ENCODE measurements at regions not wholly inside any gene's neighbourhood (a gene's known extent, or its start where the extent isn't known, plus 50 kb on each side); places are given as distances from the start of the nearest gene placed in this dataset.

- Mint-ChIP-seq H3K4me1 (ENCODE audit: low read depth) (no peaks in the 10 kb centered on the region), H3K27me3 (ENCODE audit: low read depth) (peaks cover 2% of the 10 kb centered on the region), H3K4me3 (no peak overlapping the region), H3K27ac (no peak overlapping the region), H3K36me3 (ENCODE audit: low read depth) (no peaks in the 10 kb centered on the region), H3K9me3 (peaks cover 10% of the 10 kb centered on the region)
- intact Hi-C loops (cut with micrococcal nuclease): no loop called here
- CTCF ChIA-PET: no interaction called here
- DNase-seq: no peak
Observed at GRCh38 chr19:30752201-30752600, 380.0 kb downstream of the ZNF536 start.

GRCh38 chr19:30745476-30745985 is 373.3 kb downstream of the ZNF536 start:
- H3K27ac Mint-ChIP-seq: no peak overlapping the region
- intact Hi-C loops (cut with micrococcal nuclease): no loop called here
- H3K4me3 Mint-ChIP-seq: no peak overlapping the region
- H3K4me1 Mint-ChIP-seq (ENCODE audit: low read depth): no peaks in the 10 kb centered on the region
- H3K27me3 Mint-ChIP-seq (ENCODE audit: low read depth): peaks cover 5% of the 10 kb centered on the region
- H3K9me3 Mint-ChIP-seq: peaks cover 10% of the 10 kb centered on the region
- no peaks in the 10 kb centered on the region for H3K36me3 Mint-ChIP-seq (ENCODE audit: low read depth)
- no peak for DNase-seq
- CTCF ChIA-PET: no interaction called here

- Mint-ChIP-seq H3K27ac (no peak overlapping the region), H3K36me3 (ENCODE audit: low read depth) (no peaks in the 10 kb centered on the region), H3K4me3 (no peak overlapping the region), H3K9me3 (peaks cover 5% of the 10 kb centered on the region), H3K4me1 (ENCODE audit: low read depth) (no peaks in the 10 kb centered on the region), H3K27me3 (ENCODE audit: low read depth) (peaks cover 5% of the 10 kb centered on the region)
- no peak for DNase-seq
- CTCF ChIA-PET: no interaction called here
- intact Hi-C loops (cut with micrococcal nuclease): no loop called here
Observed at GRCh38 chr19:30744741-30745475, 372.7 kb downstream of the ZNF536 start.

DNA sequence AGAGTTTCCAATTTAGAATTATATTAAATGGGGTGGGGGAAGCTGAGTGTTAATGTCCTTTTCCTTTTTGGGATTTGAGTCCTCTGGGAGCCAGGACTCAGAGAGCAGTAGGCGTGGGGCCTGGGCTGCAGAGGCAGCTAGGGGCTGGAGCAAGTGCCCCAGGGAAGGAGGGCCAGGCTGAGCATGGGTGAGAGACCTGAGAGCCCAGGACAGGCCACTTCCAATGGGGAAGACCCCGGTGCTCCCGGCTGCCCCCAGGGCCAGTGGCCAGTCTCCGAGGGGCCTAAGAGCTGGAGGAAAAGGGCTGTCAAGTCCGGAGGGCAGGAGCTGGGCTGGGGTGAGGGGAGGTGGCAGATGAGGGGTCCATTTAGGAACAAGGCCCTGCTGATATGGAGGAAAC is 371.5 kb downstream of the ZNF536 start:
- Mint-ChIP-seq H3K27me3 (ENCODE audit: low read depth) (peaks cover 5% of the 10 kb centered on the region), H3K27ac (no peak overlapping the region)
- CTCF ChIA-PET: no interaction called here

GRCh38 chr19:30743011-30743410 is 370.8 kb downstream of the ZNF536 start:
- CTCF ChIA-PET: no interaction called here
- peaks cover 5% of the 10 kb centered on the region for H3K27me3 Mint-ChIP-seq (ENCODE audit: low read depth)
- no peak for DNase-seq
- no peak overlapping the region for H3K27ac Mint-ChIP-seq
- no peaks in the 10 kb centered on the region for H3K4me1 Mint-ChIP-seq (ENCODE audit: low read depth)
- no peak overlapping the region for H3K4me3 Mint-ChIP-seq
- no peaks in the 10 kb centered on the region for H3K9me3 Mint-ChIP-seq
- intact Hi-C loops (cut with micrococcal nuclease): no loop called here
- H3K36me3 Mint-ChIP-seq (ENCODE audit: low read depth): no peaks in the 10 kb centered on the region

More for the DNA sequence above, 371.5 kb downstream of the ZNF536 start:
- H3K4me1 Mint-ChIP-seq (ENCODE audit: low read depth): no peaks in the 10 kb centered on the region
- intact Hi-C loops (cut with micrococcal nuclease): no loop called here
- no peak for DNase-seq
- H3K36me3 Mint-ChIP-seq (ENCODE audit: low read depth): no peaks in the 10 kb centered on the region
- H3K4me3 Mint-ChIP-seq: no peak overlapping the region
- no peaks in the 10 kb centered on the region for H3K9me3 Mint-ChIP-seq

DNA sequence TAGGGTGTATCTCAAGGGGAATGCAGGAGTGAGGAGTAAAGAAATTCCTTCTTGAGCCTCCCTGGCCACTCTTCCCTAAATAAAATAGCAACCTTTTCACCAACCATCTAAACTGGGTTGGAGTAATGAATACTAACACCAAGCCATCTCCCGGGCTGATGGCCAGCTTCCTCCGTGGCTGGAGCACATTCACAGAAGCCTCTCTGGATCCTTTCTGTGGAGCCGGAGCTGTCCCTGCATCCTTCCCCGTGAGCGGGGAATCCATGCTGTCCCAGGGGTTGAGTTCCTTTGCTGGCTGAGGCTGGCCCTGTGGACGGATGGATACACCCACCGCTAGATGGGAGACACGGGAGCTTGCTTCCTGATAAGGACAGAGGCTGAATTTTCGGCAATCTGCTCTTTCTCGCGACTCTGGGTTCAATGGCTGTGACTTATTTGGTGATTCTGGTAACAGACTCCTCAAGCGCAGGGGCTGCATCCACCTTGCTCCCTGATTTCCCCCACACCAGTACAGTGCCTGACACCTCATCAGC is 370.3 kb downstream of the ZNF536 start:
- no peak for DNase-seq
- intact Hi-C loops (cut with micrococcal nuclease): no loop called here
- CTCF ChIA-PET: no interaction called here
- Mint-ChIP-seq H3K36me3 (ENCODE audit: low read depth) (no peaks in the 10 kb centered on the region), H3K27me3 (ENCODE audit: low read depth) (peaks cover 5% of the 10 kb centered on the region), H3K9me3 (no peaks in the 10 kb centered on the region), H3K27ac (no peak overlapping the region), H3K4me3 (no peak overlapping the region), H3K4me1 (ENCODE audit: low read depth) (no peaks in the 10 kb centered on the region)

GRCh38 chr19:30741566-30741965 is 369.4 kb downstream of the ZNF536 start:
- Mint-ChIP-seq H3K27ac (no peak overlapping the region), H3K4me1 (ENCODE audit: low read depth) (no peaks in the 10 kb centered on the region), H3K27me3 (ENCODE audit: low read depth) (peaks cover 5% of the 10 kb centered on the region), H3K9me3 (no peaks in the 10 kb centered on the region), H3K4me3 (no peak overlapping the region), H3K36me3 (ENCODE audit: low read depth) (no peaks in the 10 kb centered on the region)
- CTCF ChIA-PET: no interaction called here
- no peak for DNase-seq
- intact Hi-C loops (cut with micrococcal nuclease): no loop called here

- Mint-ChIP-seq H3K4me3 (no peak overlapping the region), H3K27ac (no peak overlapping the region), H3K9me3 (no peaks in the 10 kb centered on the region), H3K27me3 (ENCODE audit: low read depth) (peaks cover 5% of the 10 kb centered on the region), H3K36me3 (ENCODE audit: low read depth) (no peaks in the 10 kb centered on the region), H3K4me1 (ENCODE audit: low read depth) (no peaks in the 10 kb centered on the region)
- CTCF ChIA-PET: no interaction called here
- DNase-seq: no peak
- intact Hi-C loops (cut with micrococcal nuclease): no loop called here
Observed at GRCh38 chr19:30739394-30739793, 367.2 kb downstream of the ZNF536 start.

DNA sequence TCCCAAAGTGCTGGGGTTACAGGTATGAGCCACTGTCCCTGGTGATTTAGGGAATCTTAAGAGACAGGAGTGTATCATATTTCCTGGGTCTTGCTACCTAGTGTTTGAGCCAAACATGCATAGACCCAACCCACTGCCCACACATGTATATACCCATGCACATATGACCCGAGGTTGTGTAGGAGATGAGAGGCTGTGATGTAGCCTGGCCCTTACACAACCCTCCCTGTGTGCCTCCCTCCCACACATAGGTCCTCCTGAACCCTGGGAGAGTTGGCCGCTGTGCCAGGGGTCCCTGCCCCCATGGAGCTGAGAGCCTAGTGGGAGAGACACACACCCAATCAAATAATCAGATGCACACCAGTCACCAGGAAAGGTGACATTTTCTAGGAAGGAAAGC is 365.9 kb downstream of the ZNF536 start:
- CTCF ChIA-PET: no interaction called here

DNA sequence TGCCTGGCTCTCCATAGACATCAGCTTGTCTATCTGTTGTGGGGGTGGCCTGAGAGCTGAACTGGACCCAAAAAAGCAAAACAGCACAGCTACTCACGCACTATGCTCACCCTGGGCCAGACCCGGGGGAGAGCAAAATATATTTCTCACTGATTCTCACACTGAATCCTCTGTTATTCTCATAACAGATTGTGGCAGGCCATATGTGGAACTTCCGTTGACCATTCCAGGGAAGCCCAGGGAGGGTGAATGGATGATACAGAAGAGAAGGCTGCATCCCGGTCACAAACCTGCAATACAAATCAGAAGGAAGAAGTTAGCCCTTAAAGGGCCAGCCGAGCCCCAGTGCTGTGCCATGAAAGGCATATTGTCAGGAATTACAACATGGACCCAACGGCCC is 362.5 kb downstream of the ZNF536 start:
- no peaks in the 10 kb centered on the region for H3K36me3 Mint-ChIP-seq (ENCODE audit: low read depth)
- DNase-seq: no peak
- intact Hi-C loops (cut with micrococcal nuclease): no loop called here
- CTCF ChIA-PET: no interaction called here
- H3K27me3 Mint-ChIP-seq (ENCODE audit: low read depth): no peaks in the 10 kb centered on the region
- H3K9me3 Mint-ChIP-seq: no peaks in the 10 kb centered on the region
- no peak overlapping the region for H3K4me3 Mint-ChIP-seq
- H3K4me1 Mint-ChIP-seq (ENCODE audit: low read depth): no peaks in the 10 kb centered on the region
- H3K27ac Mint-ChIP-seq: no peak overlapping the region

More for the DNA sequence above, 365.9 kb downstream of the ZNF536 start:
- intact Hi-C loops (cut with micrococcal nuclease): no loop called here
- Mint-ChIP-seq H3K27ac (no peak overlapping the region), H3K9me3 (no peaks in the 10 kb centered on the region), H3K4me3 (no peak overlapping the region), H3K36me3 (ENCODE audit: low read depth) (no peaks in the 10 kb centered on the region), H3K4me1 (ENCODE audit: low read depth) (no peaks in the 10 kb centered on the region), H3K27me3 (ENCODE audit: low read depth) (peaks cover 5% of the 10 kb centered on the region)
- DNase-seq: no peak

DNA sequence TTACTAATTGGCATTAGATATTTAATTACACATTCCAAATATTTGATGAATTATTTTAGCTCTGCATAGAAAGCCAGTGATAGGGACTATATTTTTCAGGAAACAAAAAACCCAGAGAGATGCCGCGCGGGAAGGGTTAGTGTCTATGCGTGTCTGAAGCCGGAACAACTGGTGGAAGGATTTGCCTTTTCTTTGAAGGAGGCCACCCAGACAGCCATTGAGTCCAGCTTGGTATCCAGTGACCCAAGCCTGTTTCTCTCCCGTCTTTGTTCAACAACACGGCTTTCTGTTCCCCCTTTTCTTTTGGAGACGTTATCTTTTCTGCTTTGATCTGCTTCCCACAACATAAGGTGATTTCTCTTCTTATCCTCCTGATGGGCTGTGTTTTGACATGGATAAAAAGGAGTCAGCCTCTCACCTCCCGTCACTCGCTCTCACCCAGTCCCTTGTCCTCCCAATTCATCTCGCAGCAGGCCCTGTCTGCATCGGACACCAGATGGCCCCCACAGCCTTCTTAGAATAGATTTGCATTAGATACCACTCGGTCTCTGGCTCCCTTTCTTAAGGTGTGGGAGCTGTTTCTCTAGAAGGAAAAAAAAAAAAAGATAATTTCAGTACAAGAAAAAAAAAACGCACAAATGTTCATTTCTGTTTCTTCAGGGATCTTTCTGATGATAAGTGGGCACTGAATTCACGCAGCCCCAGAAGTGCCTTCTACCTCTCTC is 361.8 kb downstream of the ZNF536 start:
- no peaks in the 10 kb centered on the region for H3K4me1 Mint-ChIP-seq (ENCODE audit: low read depth)
- H3K9me3 Mint-ChIP-seq: no peaks in the 10 kb centered on the region
- H3K4me3 Mint-ChIP-seq: no peak overlapping the region
- CTCF ChIA-PET: no interaction called here
- intact Hi-C loops (cut with micrococcal nuclease): no loop called here
- H3K36me3 Mint-ChIP-seq (ENCODE audit: low read depth): no peaks in the 10 kb centered on the region
- H3K27me3 Mint-ChIP-seq (ENCODE audit: low read depth): no peaks in the 10 kb centered on the region
- H3K27ac Mint-ChIP-seq: no peak overlapping the region
- DNase-seq: no peak

DNA sequence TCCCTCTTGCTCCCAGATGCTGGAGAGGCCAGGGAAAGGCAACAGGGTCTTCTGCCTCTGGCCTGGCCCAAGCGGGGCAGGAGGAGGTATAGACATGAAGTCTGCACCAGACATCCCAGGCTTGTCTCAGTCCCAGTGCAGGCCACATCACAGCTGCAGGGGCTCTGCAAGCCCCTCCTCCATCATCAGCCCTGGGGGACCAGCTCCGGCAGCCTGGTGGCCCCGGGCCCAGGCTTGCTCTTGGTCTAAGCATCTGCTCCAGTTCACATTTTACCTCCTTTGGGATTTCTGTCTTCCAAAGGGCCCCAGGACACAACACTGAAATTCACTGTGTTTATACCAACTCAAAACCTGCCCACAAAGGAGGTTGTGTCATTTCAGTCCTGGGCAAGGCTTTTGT is 359.4 kb downstream of the ZNF536 start:
- no peak for DNase-seq
- no peak overlapping the region for H3K4me3 Mint-ChIP-seq
- intact Hi-C loops (cut with micrococcal nuclease): no loop called here
- H3K27me3 Mint-ChIP-seq (ENCODE audit: low read depth): no peaks in the 10 kb centered on the region
- no peaks in the 10 kb centered on the region for H3K4me1 Mint-ChIP-seq (ENCODE audit: low read depth)
- CTCF ChIA-PET: no interaction called here
- H3K27ac Mint-ChIP-seq: no peak overlapping the region
- no peaks in the 10 kb centered on the region for H3K9me3 Mint-ChIP-seq
- no peaks in the 10 kb centered on the region for H3K36me3 Mint-ChIP-seq (ENCODE audit: low read depth)

GRCh38 chr19:30729451-30729850 is 357.3 kb downstream of the ZNF536 start:
- no peaks in the 10 kb centered on the region for H3K4me1 Mint-ChIP-seq (ENCODE audit: low read depth)
- DNase-seq: no peak
- no peaks in the 10 kb centered on the region for H3K9me3 Mint-ChIP-seq
- CTCF ChIA-PET: interaction anchor here (0.6 kb wide), 1 partner anchor 7 kb away, joined by 3 read pairs; no protein-coding TSS in a partner anchor
- no peak overlapping the region for H3K4me3 Mint-ChIP-seq
- H3K36me3 Mint-ChIP-seq (ENCODE audit: low read depth): no peaks in the 10 kb centered on the region
- no peaks in the 10 kb centered on the region for H3K27me3 Mint-ChIP-seq (ENCODE audit: low read depth)
- H3K27ac Mint-ChIP-seq: no peak overlapping the region
- intact Hi-C loops (cut with micrococcal nuclease): no loop called here
